HL-60 (cell line): ENCODE measurements at regions not wholly inside any gene's neighbourhood (a gene's known extent, or its start where the extent isn't known, plus 50 kb on each side); places are given as distances from the start of the nearest gene placed in this dataset.

Source experiments
- DNase-seq, 2 experiments: peaks; one replicate each; pipeline ENCODE4 v3.0.0-alpha.2; 2010 to 2020; ENCODE audit warnings: low read depth in 1 of 2, low spot score in 1 of 2
- H3K27ac ChIP-seq: fragments of 250-450 bp; sonication (Bioruptor Pico); replicated peaks from 2 replicates; pipeline ENCODE4 v1.5.1; 2020; ENCODE audit warnings: mild to moderate bottlenecking, moderate library complexity
- H3K27me3 ChIP-seq: fragments of 250-450 bp; sonication (Bioruptor Pico); 2 replicates; pipeline ENCODE4 v1.5.1; 2021; ENCODE audit warnings: mild to moderate bottlenecking, moderate library complexity; ENCODE audit not compliant: insufficient read depth, poor library complexity, severe bottlenecking
- H3K4me3 ChIP-seq: replicated peaks from 2 replicates; pipeline ENCODE4 v1.5.1; 2011; ENCODE audit warnings: mild to moderate bottlenecking, control low read depth, low read length; ENCODE audit not compliant: insufficient read depth
- CTCF ChIP-seq: IDR thresholded peaks from one replicate; pipeline ENCODE4 v1.5.1; 2011; ENCODE audit warnings: low read length, control low read depth, inconsistent platforms; ENCODE audit not compliant: insufficient read depth
- GABPA ChIP-seq: IDR thresholded peaks from 2 replicates; pipeline ENCODE4 v1.6.1; 2012; ENCODE audit warnings: low read depth
- POLR2AphosphoS5 ChIP-seq: IDR thresholded peaks from 2 replicates; pipeline ENCODE4 v1.6.1; 2012; ENCODE audit warnings: low read depth
- SPI1 ChIP-seq: IDR thresholded peaks from 2 replicates; pipeline ENCODE4 v1.6.1; 2012; ENCODE audit warnings: low read depth, mild to moderate bottlenecking, borderline replicate concordance
- TF ChIP-seq, protein P1 (sequence below): IDR thresholded peaks from 2 replicates; pipeline ENCODE4 v1.6.1; 2012; ENCODE audit warnings: low read depth; ENCODE audit not compliant: insufficient replicate concordance

GRCh38 chr9:80077059-80077458 is 505.3 kb downstream of the TLE4 start:
- no peak for DNase-seq
- Histone ChIP-seq H3K27ac (no peak overlapping the region), H3K4me3 (no peak overlapping the region), H3K27me3 (no peaks in the 10 kb centered on the region)
- TF ChIP-seq, protein P1, sequence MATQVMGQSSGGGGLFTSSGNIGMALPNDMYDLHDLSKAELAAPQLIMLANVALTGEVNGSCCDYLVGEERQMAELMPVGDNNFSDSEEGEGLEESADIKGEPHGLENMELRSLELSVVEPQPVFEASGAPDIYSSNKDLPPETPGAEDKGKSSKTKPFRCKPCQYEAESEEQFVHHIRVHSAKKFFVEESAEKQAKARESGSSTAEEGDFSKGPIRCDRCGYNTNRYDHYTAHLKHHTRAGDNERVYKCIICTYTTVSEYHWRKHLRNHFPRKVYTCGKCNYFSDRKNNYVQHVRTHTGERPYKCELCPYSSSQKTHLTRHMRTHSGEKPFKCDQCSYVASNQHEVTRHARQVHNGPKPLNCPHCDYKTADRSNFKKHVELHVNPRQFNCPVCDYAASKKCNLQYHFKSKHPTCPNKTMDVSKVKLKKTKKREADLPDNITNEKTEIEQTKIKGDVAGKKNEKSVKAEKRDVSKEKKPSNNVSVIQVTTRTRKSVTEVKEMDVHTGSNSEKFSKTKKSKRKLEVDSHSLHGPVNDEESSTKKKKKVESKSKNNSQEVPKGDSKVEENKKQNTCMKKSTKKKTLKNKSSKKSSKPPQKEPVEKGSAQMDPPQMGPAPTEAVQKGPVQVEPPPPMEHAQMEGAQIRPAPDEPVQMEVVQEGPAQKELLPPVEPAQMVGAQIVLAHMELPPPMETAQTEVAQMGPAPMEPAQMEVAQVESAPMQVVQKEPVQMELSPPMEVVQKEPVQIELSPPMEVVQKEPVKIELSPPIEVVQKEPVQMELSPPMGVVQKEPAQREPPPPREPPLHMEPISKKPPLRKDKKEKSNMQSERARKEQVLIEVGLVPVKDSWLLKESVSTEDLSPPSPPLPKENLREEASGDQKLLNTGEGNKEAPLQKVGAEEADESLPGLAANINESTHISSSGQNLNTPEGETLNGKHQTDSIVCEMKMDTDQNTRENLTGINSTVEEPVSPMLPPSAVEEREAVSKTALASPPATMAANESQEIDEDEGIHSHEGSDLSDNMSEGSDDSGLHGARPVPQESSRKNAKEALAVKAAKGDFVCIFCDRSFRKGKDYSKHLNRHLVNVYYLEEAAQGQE = no peak
- no peak for TF ChIP-seq GABPA
- no peak for TF ChIP-seq CTCF
- TF ChIP-seq POLR2AphosphoS5 = no peak
- TF ChIP-seq SPI1 = no peak

GRCh38 chr9:80076162-80076561 is 504.4 kb downstream of the TLE4 start:
- TF ChIP-seq, protein P1 = no peak
- no peak for TF ChIP-seq SPI1
- TF ChIP-seq CTCF = no peak
- TF ChIP-seq GABPA = no peak
- TF ChIP-seq POLR2AphosphoS5 = no peak
- no peak overlapping the region for H3K4me3 ChIP-seq
- no peak overlapping the region for H3K27ac ChIP-seq
- no peaks in the 10 kb centered on the region for H3K27me3 ChIP-seq
- no peak for DNase-seq

- DNase-seq = no peak
- no peak overlapping the region for H3K4me3 ChIP-seq
- TF ChIP-seq POLR2AphosphoS5 (no peak), SPI1 (no peak), CTCF (no peak), GABPA (no peak)
- TF ChIP-seq, protein P1 = no peak
- H3K27me3 ChIP-seq = no peaks in the 10 kb centered on the region
- H3K27ac ChIP-seq = no peak overlapping the region
Observed at GRCh38 chr9:80074439-80074838, 502.7 kb downstream of the TLE4 start.
